ENCODE measurements at regions not wholly inside any gene's neighbourhood (a gene's known extent, or its start where the extent isn't known, plus 50 kb on each side); places are given as distances from the start of the nearest gene placed in this dataset.

DNA sequence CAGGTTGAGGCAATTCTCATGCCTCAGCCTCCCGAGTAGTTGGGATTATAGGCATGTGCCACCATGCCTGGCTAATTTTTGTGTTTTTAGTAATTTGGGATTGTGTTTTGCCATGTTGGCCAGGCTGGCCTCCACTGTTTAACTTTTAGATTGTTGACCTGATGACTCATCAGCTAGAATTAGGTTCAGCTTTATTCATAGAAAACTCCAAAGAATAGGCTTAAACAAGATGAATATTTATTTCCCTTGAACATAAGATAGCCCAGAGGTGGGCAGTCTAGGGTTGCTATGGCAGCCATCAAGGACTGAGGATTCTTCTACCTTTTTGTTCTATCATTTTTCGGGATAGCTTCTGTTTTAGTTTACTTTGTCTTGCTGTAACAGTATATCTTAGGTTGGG lies 99.6 kb upstream of the SELENOK start:
- no peak overlapping the region for H3K4me3 ChIP-seq (ENCODE audit: low read length)
- TF ChIP-seq, protein P1, sequence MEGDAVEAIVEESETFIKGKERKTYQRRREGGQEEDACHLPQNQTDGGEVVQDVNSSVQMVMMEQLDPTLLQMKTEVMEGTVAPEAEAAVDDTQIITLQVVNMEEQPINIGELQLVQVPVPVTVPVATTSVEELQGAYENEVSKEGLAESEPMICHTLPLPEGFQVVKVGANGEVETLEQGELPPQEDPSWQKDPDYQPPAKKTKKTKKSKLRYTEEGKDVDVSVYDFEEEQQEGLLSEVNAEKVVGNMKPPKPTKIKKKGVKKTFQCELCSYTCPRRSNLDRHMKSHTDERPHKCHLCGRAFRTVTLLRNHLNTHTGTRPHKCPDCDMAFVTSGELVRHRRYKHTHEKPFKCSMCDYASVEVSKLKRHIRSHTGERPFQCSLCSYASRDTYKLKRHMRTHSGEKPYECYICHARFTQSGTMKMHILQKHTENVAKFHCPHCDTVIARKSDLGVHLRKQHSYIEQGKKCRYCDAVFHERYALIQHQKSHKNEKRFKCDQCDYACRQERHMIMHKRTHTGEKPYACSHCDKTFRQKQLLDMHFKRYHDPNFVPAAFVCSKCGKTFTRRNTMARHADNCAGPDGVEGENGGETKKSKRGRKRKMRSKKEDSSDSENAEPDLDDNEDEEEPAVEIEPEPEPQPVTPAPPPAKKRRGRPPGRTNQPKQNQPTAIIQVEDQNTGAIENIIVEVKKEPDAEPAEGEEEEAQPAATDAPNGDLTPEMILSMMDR (conservative IDR thresholded peaks at IDR 0.05; ENCODE audit: low read length), result no peak
- no peak for DNase-seq (ENCODE audit: low read depth)

DNA sequence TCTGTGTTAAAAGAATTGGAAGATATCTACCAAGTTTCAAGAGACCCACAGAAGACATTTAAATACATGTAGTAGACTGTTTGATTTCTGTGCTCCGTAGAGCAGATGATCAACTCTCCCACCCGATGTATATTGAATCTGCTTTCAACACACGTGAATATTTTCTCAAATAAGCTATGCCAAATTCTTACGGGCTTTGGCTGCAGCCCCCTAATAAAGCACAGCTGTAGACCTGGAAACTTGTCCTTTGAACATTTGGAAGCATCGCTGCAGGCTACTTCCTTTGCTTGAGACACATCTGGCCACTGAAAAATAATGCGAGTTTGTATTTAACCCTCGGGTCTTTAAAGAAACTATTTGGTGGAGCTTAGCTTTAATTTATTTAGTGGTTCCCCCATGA lies 98.3 kb upstream of the SELENOK start:
- no peak overlapping the region for H3K4me3 ChIP-seq (ENCODE audit: low read length)
- TF ChIP-seq, protein P1 (conservative IDR thresholded peaks at IDR 0.05; ENCODE audit: low read length), result no peak
- DNase-seq (ENCODE audit: low read depth), result no peak

GRCh38 chr3:53989451-53989850 lies 97.8 kb upstream of the SELENOK start:
- DNase-seq (ENCODE audit: low read depth), result no peak
- TF ChIP-seq, protein P1 (conservative IDR thresholded peaks at IDR 0.05; ENCODE audit: low read length), result no peak
- no peak overlapping the region for H3K4me3 ChIP-seq (ENCODE audit: low read length)

GRCh38 chr3:53978386-53978785 lies 86.7 kb upstream of the SELENOK start:
- TF ChIP-seq, protein P1 (conservative IDR thresholded peaks at IDR 0.05; ENCODE audit: low read length), result no peak
- no peak overlapping the region for H3K4me3 ChIP-seq (ENCODE audit: low read length)
- DNase-seq (ENCODE audit: low read depth), result no peak

GRCh38 chr3:53975382-53975781 lies 83.7 kb upstream of the SELENOK start:
- DNase-seq (ENCODE audit: low read depth), result no peak
- no peak overlapping the region for H3K4me3 ChIP-seq (ENCODE audit: low read length)
- TF ChIP-seq, protein P1 (conservative IDR thresholded peaks at IDR 0.05; ENCODE audit: low read length), result no peak

GRCh38 chr3:53974324-53974723 lies 82.7 kb upstream of the SELENOK start:
- no peak for DNase-seq (ENCODE audit: low read depth)

DNA sequence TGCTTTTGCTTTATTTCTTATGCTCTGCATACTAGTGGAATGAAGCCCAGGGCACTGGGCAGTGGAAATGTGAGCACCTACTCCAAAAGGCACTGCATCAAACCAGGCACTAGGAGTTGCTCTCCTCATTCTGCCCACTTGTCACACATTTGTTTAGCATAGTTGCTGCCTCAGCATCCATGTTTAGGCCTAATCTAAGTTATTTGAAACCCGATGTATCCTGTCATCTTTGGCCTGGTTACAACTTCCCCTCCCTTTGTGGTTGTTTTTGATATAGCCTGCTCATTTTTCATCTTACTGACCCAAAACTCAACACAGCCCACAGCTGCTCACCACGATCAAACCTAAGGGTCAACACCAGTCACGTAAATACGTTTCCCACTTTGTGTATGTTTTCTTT lies 82.2 kb upstream of the SELENOK start:
- TF ChIP-seq, protein P1 (conservative IDR thresholded peaks at IDR 0.05; ENCODE audit: low read length), result no peak
- no peak overlapping the region for H3K4me3 ChIP-seq (ENCODE audit: low read length)
- DNase-seq (ENCODE audit: low read depth), result no peak

More at GRCh38 chr3:53974324-53974723, 82.7 kb upstream of the SELENOK start:
- no peak overlapping the region for H3K4me3 ChIP-seq (ENCODE audit: low read length)
- TF ChIP-seq, protein P1 (conservative IDR thresholded peaks at IDR 0.05; ENCODE audit: low read length), result no peak
